ENCODE measurements at regions not wholly inside any gene's neighbourhood (a gene's known extent, or its start where the extent isn't known, plus 50 kb on each side); places are given as distances from the start of the nearest gene placed in this dataset.

GRCh38 chr2:207423886-207424285 is 105.9 kb upstream of the CREB1 start:
- TF ChIP-seq CTCF (IDR thresholded peaks at IDR 0.05) = no peak
- TF ChIP-seq POLR2A (IDR thresholded peaks at IDR 0.05) = no peak

All from adrenal gland (tissue), 5 donors.